ENCODE measurements at regions not wholly inside any gene's neighbourhood (a gene's known extent, or its start where the extent isn't known, plus 50 kb on each side); places are given as distances from the start of the nearest gene placed in this dataset.

GRCh38 chr10:1802413-1802812 is 65.1 kb upstream of the ADARB2 start:
- no peak for TF ChIP-seq CTCF (IDR thresholded peaks at IDR 0.05 in 8 of 11, conservative IDR thresholded peaks at IDR 0.05 in 3 of 11)
- no peak for TF ChIP-seq POLR2A (IDR thresholded peaks at IDR 0.05)

Measured in spleen (tissue), 7 donors.